GM04503 (cell line): ENCODE measurements at regions not wholly inside any gene's neighbourhood (a gene's known extent, or its start where the extent isn't known, plus 50 kb on each side); places are given as distances from the start of the nearest gene placed in this dataset.
A peak's percentile ranks its signal among the peaks of the same experiment; 100 is the strongest.

Experiments used
- DNase-seq: peaks from one replicate; pipeline ENCODE4 v3.0.0-alpha.2; 2012; ENCODE audit warnings: low read depth

DNA sequence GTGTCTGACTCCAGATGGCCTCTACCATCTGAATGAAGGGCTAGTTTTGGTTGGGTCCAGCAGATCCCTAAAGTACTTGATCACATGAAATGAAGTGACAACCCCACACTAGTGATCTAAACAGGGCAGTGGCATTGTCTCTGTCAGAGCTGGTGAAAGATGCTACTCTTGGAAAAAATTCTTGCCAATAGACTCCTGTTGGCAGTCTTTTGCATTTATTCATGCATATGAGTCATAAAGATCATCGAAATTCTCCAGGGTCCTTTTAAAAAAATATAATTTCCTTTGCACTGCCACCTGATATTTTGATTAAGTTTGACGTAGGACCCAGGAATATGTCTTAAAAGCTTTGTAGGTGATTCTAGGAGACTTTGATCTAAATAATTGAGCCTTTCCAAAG lies 135.1 kb upstream of the ELL2 start:
- DNase-seq: no peak

DNA sequence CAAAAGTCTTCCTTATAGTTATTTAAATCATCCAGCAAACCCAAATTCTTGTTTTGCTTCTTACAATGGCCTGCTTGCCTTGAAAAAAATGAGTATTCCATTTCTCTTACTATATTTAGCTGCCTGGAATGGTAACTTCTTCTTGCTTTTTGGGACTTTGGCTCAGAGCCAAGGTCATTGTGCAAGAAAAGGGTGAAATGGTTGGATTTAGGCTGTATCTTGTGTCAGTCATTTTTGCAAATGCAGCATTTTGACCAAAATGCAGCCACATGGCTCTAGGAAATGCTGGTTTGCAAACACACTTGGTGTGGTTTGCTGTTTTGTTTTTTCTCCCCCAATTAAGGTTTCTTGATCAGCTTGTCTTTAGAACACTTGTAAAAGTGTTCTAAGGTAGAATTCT lies 133.3 kb upstream of the ELL2 start:
- no peak for DNase-seq

DNA sequence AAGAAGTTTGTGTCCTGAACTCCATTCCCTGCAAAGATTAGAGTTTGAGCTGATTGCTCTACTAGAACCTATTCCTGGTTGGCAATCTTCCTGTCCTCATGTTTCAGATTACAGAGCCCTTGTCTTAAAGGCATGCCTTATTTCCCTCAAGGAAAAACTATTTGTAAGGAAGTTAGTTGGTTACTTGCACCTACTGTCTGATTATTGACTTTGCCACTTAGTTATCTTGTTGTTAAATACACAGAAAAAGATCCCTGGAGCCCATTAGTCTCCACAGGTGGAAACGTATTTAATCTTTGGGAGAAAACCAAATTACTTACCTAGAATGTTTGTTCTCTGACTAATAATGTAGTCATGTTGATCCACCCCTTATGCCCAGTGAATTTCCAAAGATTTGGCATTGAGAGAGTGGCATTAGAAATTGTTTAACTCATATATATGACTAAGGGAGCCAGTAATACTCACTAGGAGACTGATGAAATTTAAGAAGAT lies 132.3 kb upstream of the ELL2 start:
- DNase-seq: no peak

DNA sequence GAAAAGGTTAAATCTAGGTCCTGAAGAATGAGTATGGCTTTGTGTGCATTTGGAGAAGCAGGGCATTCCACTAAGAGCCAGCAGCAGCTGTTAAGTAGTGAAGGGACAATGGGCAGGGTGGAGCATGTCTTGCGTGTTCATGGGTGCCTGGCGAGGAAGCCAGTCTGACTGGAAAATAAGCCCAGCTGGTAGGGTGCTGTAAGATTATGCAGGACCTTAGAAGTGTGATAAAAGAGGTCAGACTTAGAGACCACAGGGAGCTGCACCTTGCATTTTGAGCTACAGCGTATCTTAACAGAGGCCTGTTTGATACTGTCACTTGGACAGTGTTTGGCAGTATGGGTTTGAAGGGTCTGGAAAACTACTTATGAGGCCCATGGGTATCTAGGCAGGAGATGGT lies 131.7 kb upstream of the ELL2 start:
- no peak for DNase-seq

DNA sequence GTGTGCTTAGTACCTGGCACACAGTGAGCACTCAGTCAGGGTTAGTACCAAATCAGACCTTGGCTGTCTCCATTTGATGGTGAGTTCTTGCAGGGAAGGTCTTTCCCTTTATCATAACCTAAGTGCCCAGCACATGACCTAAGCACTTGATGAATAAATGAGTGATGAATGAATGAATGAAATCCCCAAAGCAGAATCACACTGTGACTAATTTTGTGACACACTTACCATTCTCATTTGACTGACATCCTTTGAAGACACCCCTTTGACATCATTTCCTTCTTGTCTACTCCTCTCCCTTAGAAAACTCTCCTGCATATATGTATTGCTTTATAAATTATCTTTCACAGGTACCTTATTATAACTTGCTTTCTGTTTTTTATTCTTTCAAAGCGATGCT lies 130.2 kb upstream of the ELL2 start:
- no peak for DNase-seq

DNA sequence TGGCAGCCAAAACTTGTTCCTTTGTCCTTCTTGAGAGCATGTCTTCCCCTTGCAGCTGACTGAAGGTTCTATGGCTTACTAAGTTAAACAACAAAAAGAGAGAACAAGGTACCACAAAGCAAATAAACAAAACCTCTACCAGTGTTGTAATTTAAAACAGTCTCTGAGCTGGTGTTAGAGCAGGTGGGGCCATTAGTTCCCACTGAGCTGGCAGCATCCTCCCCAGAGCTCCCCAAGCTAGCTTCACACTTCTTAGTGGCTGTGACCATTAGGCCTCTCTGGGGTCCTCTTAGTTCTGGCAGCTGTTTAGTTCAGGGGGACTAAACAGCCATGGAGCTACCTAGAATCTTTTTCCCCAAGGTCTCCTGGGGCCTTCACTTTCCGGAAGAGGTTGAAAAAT lies 128.6 kb upstream of the ELL2 start:
- DNase-seq: no peak

DNA sequence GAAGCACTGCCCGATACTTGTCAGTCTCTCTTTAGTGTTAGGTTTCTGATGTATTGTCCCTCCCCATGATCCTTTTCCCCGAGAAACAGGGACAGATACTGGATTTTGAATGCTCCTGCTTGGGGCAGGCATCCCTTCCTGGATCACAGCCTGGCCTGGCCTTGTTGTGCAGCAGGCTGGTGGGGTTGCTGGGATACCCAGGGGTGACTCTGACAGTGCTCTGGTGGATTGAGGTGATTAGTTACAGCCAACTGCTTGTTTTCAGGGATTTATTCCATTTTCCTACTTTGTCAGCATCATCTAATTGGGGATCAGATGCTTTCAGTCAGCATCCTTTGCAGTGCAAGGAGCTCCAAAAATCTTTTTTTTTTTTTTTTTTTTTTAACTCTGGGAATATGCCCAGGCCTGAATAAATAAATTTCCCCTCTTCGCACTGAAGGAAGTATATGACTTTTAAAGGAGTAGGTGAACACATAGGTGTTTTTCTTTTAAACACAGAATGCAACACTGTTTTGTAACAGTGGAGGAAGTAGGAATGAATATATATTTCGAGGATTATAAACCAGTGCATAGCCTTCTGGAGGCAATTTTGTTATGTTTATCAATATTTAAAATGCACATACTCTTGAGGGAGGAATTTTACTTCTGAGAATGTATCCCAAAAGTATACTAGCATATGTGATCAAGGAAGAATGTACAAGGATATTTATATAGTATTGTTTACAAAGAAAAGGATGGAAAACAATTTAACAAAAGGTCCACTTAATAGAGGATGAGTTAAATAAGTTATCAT lies 127.3 kb upstream of the ELL2 start:
- no peak for DNase-seq

DNA sequence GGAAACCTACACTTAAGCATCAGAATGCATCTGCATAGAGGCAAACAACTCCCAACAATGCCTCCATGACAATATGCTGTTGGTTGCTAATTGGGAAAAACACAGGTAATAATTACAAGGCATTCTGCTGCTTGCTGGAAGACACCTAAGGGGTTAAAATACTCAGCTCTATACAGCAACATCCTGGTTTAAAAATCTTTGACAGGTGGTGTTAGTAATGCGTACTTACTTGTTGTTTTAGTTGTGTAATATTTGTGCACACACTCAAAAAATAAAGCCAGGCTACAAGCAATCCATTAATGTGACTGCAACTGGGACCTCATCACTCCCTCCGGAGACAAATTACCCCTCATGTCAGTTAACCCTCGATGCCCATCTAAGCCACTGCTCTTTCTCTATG lies 126.3 kb upstream of the ELL2 start:
- DNase-seq: no peak

DNA sequence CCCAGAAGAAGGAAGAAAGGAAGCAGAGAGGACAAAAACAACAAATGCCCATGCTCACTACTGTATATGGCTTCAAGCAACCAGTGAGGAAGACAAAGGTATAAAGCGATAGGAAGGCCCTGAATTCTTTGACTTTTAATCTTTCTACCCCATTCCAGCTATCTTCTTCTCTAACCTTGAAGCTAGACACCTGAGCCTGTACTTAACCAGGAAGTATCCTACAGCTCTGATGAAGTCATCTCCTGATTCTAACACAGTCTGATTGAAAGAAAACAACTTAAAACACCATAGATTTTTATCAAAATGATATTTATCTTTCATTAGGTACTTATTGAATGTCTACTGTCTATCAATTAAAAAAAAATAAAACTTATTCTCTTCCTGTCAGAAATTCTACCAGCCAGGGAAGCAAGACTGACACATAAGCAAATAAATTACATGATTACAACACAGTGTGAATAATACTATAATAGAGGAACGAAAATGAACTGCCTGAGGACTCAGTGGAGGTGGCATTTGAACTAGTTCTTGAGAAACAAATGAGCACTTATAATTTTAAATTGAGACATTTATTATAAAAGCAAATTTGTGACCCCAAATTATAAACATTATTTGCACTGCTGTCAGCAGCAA lies 123.3 kb upstream of the ELL2 start:
- DNase-seq: no peak

DNA sequence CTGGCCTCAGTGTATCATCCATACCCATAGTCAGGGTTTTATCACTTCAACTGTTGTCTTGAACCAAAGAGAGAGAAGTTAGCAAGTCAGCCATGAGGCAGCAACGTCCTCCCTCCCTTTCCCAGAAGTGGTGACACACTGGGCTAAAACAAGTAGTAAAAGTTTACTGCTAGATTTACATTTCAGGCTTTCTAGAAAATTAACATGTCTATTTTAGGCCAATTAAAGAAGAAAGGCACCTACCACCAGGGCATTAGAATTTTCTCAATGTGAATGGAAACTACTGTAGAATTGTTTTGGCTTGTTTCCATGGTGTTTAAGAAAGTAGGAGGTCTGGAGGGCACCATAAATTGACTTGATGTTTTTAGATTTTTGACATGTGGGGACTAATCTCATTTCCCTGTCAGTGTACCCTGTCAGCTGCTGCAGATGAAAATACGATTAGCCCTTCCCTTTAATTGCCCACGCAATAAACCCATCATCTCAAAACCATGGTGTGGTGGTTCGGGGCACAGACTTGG lies 121.8 kb upstream of the ELL2 start:
- peak; percentile 47 for DNase-seq

DNA sequence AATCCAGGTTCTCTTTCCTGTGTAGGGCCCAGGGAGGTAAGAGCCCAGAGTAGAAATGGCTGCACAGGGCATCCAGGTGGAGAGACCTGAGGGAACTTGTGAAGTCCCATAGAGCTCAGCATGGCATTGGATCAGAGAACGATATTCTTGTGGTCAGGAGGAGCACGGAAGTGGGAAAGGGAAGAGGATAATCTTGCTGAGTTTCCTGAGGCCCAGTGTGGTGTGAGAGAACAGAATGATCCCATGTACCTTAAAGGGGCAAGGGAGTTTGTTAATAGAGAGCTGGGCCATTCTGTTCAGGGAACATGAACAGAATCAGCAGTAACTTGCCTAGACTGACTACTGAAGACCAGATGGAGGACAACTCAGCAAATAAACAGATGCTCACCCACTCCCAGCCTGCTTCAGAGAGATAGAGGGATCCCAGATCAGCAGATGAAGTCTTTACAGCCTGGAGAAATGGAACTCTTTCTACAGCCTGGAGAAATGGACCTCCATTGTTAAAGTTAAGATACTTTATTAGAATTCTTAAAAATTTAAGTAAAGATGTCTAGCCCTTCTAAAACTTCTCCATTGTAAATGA lies 119.7 kb upstream of the ELL2 start:
- no peak for DNase-seq

DNA sequence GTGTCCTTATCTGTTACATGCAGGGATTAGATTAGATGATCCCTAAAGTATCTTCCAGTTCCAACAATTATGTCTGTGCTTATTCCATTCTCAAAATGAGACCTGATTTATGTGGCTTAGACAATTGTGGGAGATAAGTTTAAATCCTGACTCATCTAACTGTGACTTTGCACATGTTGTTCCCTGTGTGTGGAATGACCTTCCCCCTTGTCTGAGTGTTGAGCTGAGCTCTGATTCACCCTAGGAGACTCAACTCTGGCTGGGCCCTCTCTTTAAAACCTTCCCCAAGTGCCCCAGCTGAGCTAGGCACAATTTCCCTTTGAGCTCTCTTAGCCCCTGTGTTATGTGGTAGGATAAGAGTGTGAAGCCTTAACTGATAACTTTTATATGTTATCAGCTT lies 118.9 kb upstream of the ELL2 start:
- no peak for DNase-seq

DNA sequence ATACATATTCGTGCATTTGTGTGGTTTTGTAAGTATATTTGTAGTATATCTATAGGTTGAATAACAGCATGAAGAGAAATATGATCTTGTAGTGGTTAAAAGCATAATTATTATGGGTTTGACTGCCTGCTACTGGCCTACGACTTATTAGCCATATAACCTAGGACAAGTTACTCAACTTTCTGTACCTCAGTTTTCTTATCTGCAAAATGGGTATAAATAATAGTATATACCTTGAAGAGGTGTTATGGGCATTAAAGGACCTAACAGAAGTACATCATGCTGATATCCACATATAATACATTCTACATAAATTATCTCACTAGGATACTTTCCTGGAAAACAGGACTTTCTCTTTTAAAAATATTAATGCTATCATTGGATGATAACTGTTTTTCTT lies 118.3 kb upstream of the ELL2 start:
- no peak for DNase-seq

DNA sequence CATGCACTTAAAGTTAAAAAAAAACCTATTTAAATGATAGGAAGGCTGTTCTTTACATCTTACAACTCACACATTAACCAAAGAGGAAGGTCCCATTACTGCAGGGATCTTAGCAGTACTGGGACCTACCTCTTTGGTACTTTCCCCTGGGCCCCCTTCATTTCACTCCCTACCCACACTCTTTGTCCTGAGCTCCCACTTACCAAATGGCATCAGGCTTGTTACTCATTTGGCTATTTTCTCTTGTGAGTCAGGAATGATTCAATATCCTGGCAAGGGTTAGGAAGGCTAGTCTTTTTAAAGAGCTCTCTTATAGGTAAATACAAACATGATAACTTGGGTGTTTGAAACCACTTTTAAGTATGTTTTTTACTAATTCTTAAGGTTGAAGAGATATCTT lies 117.4 kb upstream of the ELL2 start:
- DNase-seq: peak; percentile 79

DNA sequence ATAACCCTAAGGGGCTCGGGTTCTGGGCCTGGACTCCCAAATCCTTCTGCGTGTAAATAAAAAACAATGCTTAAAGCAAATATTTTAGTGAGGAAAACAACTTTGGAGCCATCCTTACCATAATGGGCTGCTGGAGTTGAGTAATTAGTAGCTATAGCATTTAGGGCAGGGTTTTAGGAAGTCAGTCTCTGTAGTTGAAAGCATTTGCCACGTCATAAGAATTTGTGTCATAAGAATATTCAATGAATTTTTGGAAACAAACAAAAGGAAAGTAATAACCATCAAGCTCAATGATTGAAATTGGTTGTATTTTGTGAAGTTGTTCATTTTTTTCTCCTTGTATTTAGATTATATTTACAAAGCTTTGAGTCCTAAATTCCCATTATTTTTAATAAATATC lies 114.8 kb upstream of the ELL2 start:
- no peak for DNase-seq

DNA sequence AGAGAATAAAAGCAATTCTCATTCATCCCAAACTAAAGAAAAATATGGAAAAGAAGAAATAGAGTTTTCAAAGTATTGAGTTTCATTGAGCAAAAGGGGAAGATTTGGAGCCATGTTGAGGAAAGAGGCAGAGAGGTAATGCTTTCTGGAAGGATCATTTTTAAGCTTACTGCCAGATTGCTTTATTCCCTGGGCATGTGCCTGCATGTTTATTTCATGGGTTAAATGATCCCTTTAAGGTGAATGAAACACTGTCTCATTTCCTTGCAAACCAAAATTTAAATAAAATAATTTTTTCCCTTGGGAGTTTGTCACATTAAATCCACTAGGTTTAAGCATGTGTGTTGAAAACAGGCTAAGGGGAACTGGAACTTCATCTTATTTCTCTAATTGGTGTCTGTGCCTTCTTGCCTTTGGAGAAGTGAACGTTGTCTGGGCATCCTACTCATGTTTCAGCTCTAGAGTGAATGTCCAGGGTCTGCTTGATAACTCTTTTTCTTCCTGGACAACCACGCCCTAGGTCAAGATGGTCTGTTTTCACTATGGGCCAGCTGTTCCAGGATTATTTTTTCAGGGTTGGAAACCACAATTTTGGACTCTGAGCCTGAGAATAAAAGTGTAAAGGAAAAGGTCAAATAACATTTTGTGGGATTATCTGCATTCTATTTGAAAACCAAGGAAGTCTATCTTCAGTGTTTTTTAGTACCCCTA lies 114.1 kb upstream of the ELL2 start:
- no peak for DNase-seq

DNA sequence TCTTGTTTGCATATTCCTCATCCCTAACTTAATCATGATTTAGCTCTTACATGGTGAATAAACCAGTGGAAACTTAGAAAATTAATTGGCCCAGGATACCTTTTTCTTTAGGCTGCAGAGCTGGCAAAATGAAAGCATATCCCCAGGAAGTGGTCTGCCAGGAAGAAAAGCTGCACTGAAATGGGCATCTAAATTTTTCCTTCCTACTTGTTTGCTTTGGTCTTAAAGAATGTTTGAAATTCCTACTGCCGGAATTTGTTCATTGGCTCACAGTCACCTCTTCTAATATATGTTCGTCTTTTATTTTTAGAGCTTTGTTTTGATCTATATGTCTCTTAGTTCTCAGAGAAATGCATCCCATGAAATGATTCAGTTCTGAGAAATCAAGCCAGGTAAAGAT lies 113.2 kb upstream of the ELL2 start:
- no peak for DNase-seq

DNA sequence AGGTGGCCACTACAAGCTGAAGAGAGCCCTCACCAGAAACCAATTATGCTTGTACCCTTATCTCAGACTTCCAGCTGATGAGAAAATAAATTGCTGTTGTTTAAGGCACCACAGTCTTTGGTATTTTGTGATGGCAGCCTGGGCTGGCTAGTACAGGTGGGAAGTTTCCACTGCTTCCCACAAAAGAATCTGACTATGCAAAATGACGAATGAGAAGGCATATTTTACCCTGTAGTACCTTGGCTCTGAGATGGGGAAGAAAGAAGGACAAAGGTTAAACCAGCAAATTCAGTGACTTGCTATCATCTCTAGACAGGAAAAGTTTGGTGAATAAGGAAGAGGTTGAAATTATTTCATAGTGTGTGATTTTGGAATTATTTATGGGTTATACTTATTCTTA lies 112.8 kb upstream of the ELL2 start:
- no peak for DNase-seq

DNA sequence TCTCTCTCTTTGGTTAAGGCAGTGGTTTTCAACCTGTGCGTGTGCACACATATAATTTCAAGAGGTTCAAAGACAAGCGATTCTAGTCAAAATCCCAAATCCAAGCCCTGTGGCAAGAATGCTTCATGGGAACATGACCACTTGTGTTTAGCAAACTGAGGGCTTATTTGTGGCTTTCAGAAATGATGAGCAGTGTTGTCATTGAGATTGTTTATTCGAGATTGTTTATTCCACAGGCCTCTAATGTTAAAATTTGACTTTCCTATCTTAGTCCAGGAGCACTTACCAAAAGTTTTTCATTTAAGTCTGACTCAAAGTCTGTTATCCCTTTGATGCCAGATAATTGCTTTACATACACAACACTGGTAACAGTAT lies 111.1 kb upstream of the ELL2 start:
- DNase-seq: no peak

DNA sequence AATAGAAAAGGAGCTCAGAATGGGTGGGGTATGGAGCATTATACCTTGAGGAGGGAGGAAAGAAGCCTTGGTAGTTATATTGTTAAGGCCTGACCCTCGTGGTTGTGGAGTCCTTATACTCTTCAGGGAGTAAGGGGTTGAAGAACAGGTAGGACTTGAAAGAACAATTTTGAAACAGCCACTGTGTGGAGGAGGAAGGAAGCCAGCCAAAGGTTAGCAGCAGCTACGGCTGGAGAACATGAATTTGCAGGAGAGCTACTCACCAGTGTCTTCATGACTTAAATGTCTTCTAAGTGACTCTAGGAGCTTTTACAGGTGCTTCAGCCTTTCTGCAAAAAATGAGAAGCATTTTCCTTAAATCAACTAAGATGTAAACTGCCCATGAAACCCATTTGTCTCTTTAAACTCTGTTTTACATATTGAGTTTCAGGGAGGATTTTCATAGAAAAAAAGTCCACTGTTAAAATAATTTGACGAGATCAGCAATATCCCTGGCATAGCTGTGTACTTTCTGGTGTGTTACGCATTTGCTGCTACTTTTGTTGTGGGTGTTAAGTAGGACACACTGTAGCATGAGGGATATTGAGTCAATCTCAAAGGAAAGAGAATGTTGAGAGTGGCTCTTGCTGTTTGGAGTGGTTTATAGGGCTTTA lies 110.6 kb upstream of the ELL2 start:
- DNase-seq: no peak

DNA sequence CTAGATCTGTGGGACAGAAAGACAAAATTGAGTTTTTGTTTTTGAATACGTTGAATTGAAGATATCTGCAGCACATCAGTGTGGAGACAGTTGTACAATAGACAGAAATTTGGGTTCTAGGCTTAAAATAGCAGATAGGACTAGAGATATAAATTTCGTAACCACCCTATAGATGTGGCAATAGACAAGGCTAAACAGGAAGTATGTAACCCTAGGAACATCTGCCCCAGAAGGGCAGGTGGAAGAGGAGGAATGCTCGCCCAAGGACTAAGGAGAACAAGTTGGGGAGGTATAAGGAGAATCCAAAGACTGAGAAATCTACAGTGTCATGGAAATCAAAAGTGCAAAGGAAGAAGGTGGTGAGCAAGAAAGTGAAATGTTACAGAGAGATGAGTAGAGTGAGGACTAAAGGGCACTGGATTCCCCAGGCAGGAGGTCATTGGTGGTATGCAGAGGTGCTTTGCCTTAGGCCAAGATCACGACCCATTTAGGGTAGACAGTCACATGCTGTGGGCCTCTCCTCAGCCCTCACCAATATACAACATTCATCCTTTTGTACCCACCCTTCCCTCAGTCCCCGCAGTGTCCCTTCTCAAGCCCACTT lies 109.1 kb upstream of the ELL2 start:
- no peak for DNase-seq
